DMS 273 (cell line): ENCODE measurements at regions not wholly inside any gene's neighbourhood (a gene's known extent, or its start where the extent isn't known, plus 50 kb on each side); places are given as distances from the start of the nearest gene placed in this dataset.
A peak's percentile ranks its signal among the peaks of the same experiment; 100 is the strongest.

Source experiments
- DNase-seq: peaks from one replicate; lab custom pipeline; 2025; ENCODE audit not compliant: unreplicated experiment; lab: John Stamatoyannopoulos, UW

GRCh38 chr9:113781381-113781780, 94.7 kb upstream of the ZNF618 start:
- DNase-seq, result no peak

- DNase-seq, result no peak
These were observed 94.2 kb upstream of the ZNF618 start for GRCh38 chr9:113781896-113782295.

- DNase-seq, result no peak
These were observed 92.6 kb upstream of the ZNF618 start for GRCh38 chr9:113783475-113783874.

GRCh38 chr9:113785334-113785733, 90.8 kb upstream of the ZNF618 start:
- DNase-seq, result peak; percentile 29

- DNase-seq, result no peak
These were observed 90.0 kb upstream of the ZNF618 start for GRCh38 chr9:113786071-113786470.

GRCh38 chr9:113787871-113788270, 88.2 kb upstream of the ZNF618 start:
- DNase-seq, result no peak

- DNase-seq, result no peak
These were observed 87.3 kb upstream of the ZNF618 start for GRCh38 chr9:113788616-113789330.

- no peak for DNase-seq
These were observed 86.0 kb upstream of the ZNF618 start for GRCh38 chr9:113790093-113790492.

GRCh38 chr9:113793558-113793957, 82.6 kb upstream of the ZNF618 start:
- no peak for DNase-seq

GRCh38 chr9:113794721-113795120, 81.4 kb upstream of the ZNF618 start:
- no peak for DNase-seq

GRCh38 chr9:113795811-113796392, 80.2 kb upstream of the ZNF618 start:
- no peak for DNase-seq

- DNase-seq, result no peak
These were observed 79.3 kb upstream of the ZNF618 start for GRCh38 chr9:113796646-113797426.

- no peak for DNase-seq
These were observed 77.8 kb upstream of the ZNF618 start for GRCh38 chr9:113798062-113799030.

- no peak for DNase-seq
These were observed 75.8 kb upstream of the ZNF618 start for GRCh38 chr9:113800276-113800675.

GRCh38 chr9:113803811-113804589, 72.1 kb upstream of the ZNF618 start:
- no peak for DNase-seq

GRCh38 chr9:113805486-113806132, 70.5 kb upstream of the ZNF618 start:
- DNase-seq, result no peak

GRCh38 chr9:113807173-113808061, 68.7 kb upstream of the ZNF618 start:
- DNase-seq, result peak; percentile 80
